ENCODE measurements at regions not wholly inside any gene's neighbourhood (a gene's known extent, or its start where the extent isn't known, plus 50 kb on each side); places are given as distances from the start of the nearest gene placed in this dataset.

DNA sequence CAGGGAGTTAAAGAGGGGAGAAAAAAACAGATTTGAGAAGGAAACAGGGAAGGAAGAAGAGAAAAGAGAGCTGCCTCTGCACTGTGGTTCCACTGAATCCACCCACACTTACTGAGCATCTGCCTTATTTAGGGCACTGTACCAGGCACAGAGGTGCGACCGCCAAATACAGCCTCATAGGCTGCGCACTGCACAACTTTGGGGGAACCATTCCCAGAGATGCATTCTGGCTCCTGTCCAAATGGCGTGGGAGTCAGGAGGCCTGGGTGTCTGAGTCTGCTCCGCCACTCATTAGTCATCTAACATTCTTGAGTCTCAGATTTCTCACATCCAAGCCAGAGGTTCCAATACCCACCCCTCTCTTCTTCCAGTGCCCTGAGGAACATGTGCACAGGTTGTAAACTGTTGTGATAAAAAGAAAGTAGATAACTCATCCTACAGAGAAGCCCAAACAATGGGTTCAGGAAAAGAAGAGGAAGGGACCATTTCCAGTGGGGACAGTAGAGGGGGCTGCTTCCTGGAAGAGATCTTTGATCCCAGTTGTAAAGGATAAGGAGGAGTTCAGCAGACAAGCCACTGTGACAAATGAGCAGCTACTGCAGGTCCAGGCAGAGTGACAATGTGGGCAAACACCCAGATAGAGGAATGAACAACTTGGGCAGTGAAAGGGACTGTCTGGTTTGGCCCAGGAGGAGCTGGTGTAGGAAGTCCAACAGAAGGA lies 254.6 kb downstream of the UACA start:
- TF ChIP-seq, protein P1, sequence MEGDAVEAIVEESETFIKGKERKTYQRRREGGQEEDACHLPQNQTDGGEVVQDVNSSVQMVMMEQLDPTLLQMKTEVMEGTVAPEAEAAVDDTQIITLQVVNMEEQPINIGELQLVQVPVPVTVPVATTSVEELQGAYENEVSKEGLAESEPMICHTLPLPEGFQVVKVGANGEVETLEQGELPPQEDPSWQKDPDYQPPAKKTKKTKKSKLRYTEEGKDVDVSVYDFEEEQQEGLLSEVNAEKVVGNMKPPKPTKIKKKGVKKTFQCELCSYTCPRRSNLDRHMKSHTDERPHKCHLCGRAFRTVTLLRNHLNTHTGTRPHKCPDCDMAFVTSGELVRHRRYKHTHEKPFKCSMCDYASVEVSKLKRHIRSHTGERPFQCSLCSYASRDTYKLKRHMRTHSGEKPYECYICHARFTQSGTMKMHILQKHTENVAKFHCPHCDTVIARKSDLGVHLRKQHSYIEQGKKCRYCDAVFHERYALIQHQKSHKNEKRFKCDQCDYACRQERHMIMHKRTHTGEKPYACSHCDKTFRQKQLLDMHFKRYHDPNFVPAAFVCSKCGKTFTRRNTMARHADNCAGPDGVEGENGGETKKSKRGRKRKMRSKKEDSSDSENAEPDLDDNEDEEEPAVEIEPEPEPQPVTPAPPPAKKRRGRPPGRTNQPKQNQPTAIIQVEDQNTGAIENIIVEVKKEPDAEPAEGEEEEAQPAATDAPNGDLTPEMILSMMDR (IDR thresholded peaks at IDR 0.05; ENCODE audit: insufficient read depth, low read length): no peak
- TF ChIP-seq POLR2AphosphoS5 (IDR thresholded peaks at IDR 0.05; ENCODE audit: low read depth) (no peak), GABPA (IDR thresholded peaks at IDR 0.05; ENCODE audit: low read depth) (no peak)
